PC-3 (cell line): ENCODE measurements at regions not wholly inside any gene's neighbourhood (a gene's known extent, or its start where the extent isn't known, plus 50 kb on each side); places are given as distances from the start of the nearest gene placed in this dataset.

ENCODE experiments used
- CTCF ChIP-seq: fragments of 300-600 bp; sonication (generic); conservative IDR thresholded peaks from 2 replicates; pipeline ENCODE4 v1.5.1; 2017; ENCODE audit warnings: antibody characterized with exemption, low read depth, mild to moderate bottlenecking, low read length
- EZH2 ChIP-seq: fragments of 300-600 bp; sonication (generic); IDR thresholded peaks from one replicate; pipeline ENCODE4 v1.6.1; 2017; ENCODE audit warnings: antibody characterized with exemption, mild to moderate bottlenecking, low read length; ENCODE audit not compliant: unreplicated experiment
- EZH2phosphoT487 ChIP-seq: fragments of 300-600 bp; sonication (generic); IDR thresholded peaks from 2 replicates; pipeline ENCODE4 v1.6.1; 2018; ENCODE audit warnings: mild to moderate bottlenecking, antibody characterized with exemption, low read length, borderline replicate concordance

- TF ChIP-seq CTCF (no peak), EZH2phosphoT487 (no peak), EZH2 (no peak)
Observed at GRCh38 chr3:13214847-13215472, 141.7 kb upstream of the IQSEC1 start.
